GM12873 (cell line): ENCODE measurements at regions not wholly inside any gene's neighbourhood (a gene's known extent, or its start where the extent isn't known, plus 50 kb on each side); places are given as distances from the start of the nearest gene placed in this dataset.

Experiments used
- TF ChIP-seq, protein P1 (sequence below): IDR thresholded peaks from 2 replicates; pipeline ENCODE4 v1.5.1; 2012; ENCODE audit warnings: low read depth, mild to moderate bottlenecking, moderate library complexity, low read length, control low read depth; ENCODE audit not compliant: insufficient read depth; ENCODE audit errors: missing control alignments

- TF ChIP-seq, protein P1, sequence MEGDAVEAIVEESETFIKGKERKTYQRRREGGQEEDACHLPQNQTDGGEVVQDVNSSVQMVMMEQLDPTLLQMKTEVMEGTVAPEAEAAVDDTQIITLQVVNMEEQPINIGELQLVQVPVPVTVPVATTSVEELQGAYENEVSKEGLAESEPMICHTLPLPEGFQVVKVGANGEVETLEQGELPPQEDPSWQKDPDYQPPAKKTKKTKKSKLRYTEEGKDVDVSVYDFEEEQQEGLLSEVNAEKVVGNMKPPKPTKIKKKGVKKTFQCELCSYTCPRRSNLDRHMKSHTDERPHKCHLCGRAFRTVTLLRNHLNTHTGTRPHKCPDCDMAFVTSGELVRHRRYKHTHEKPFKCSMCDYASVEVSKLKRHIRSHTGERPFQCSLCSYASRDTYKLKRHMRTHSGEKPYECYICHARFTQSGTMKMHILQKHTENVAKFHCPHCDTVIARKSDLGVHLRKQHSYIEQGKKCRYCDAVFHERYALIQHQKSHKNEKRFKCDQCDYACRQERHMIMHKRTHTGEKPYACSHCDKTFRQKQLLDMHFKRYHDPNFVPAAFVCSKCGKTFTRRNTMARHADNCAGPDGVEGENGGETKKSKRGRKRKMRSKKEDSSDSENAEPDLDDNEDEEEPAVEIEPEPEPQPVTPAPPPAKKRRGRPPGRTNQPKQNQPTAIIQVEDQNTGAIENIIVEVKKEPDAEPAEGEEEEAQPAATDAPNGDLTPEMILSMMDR = no peak
These were observed 119.2 kb upstream of the ABCA1 start for GRCh38 chr9:105046907-105047741.

DNA sequence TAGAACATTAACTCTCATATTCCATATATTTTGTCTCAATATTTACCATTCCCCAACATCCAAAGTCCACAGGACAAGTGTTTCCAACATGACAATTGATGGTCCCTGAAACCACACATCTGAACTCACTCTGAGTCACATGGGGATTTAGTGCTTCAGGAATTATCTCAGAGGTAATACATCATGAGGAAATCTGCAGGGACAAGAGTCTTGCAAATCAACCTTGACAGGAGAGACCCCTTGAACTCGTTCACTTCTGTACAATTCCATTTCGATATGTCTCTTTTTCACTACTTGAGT lies 119.7 kb upstream of the ABCA1 start:
- TF ChIP-seq, protein P1 = no peak

DNA sequence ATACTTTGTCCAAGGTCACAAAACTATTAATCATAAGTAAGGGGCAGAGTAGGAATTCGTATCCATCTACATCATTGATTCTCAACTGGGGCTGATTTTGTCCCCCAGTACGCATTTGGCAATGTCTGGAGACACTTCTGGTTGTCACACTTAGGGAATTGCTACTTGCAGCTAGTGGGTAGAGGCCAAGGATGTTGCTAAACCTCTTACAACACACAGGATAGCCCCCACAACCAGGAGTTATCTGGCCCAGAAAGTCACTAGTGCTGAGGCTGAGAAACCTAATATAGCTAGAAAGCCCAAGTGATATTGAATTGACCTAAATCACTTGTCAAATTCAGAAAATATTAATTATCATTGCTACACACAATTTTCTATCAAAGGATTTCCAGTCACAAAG lies 120.4 kb upstream of the ABCA1 start:
- TF ChIP-seq, protein P1 = no peak

DNA sequence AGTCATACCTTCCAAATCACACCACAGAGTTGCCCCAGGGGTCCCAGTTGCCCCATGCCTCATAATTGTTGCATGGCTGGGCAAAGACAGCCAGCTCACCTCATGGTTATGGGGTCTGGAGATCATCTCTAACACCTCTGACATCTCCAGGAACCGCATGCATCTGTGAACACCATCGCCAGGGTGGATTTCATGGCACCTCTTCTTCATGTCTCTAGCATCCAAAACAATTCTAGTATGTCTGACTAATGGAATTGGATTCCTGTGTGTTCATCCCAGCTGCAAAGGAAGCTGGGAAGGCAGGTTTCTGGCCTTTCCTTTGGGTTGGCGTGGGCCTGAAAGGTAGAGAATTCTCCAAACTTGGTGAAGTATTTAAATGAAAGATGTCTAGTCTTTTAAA lies 122.3 kb upstream of the ABCA1 start:
- TF ChIP-seq, protein P1 = no peak

- TF ChIP-seq, protein P1 = no peak
These were observed 123.9 kb upstream of the ABCA1 start for GRCh38 chr9:105051897-105052296.

DNA sequence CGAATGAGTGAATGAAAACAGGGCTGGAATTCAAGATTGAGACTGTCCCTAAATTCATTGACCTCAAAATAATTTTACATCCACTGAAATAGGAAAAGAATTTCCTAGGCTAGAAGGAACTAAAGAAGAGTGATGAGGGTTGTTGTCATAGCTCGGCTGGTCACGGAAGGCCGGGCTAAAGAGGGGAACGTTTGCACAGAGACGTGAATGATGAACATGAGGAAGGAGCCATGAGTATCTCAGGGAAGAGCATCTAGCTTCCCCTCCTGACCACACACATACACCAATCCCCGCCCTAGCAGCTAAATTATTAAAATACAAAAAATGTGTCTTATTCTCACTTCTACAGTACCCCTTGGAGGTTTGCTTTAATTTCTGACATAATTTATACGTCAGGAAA lies 124.4 kb upstream of the ABCA1 start:
- TF ChIP-seq, protein P1 = no peak

DNA sequence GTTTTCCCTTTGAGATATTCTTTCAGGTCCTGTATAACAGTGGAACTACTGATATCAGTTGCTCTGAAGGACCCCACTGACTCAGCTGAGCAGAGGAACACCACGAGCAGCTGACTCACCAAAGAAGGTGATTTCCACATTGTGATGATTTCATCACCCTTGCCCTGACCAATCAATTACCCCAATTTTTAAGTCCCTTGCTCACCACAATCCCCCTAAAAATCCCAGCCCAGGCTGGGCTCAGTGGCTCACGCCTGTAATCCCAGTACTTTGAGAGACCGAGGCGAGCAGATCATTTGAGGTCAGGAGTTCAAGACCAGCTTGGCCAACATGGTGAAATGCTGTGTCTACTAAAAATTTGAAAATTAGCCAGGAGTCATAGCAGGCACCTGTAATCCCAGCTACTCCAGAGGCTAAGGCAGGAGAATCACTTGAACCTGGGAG lies 125.3 kb upstream of the ABCA1 start:
- TF ChIP-seq, protein P1 = no peak
